HG03108 (cell line): ENCODE measurements at regions not wholly inside any gene's neighbourhood (a gene's known extent, or its start where the extent isn't known, plus 50 kb on each side); places are given as distances from the start of the nearest gene placed in this dataset.
"Not testable (repeated sequence)": the region's sequence is repeated elsewhere in the genome, so short reads cannot be mapped to it uniquely, and the experiment has no call there.

Experiments
- ATAC-seq: cut with Tn5 transposase; IDR thresholded peaks from one replicate; pipeline ENCODE4 v1.9.1; 2021; ENCODE audit warnings: moderate library complexity; ENCODE audit not compliant: unreplicated experiment

- not testable (repeated sequence) for ATAC-seq
Measured at GRCh38 chr2:83339942-83340341, 1119.1 kb downstream of the SUCLG1 start.

- ATAC-seq, result no peak
Measured at GRCh38 chr2:83331810-83332209, 1127.3 kb downstream of the SUCLG1 start.

- no peak for ATAC-seq
Measured at GRCh38 chr2:83323038-83323437, 1136.0 kb downstream of the SUCLG1 start.

- no peak for ATAC-seq
Measured at GRCh38 chr2:83320053-83320452, 1139.0 kb downstream of the SUCLG1 start.

GRCh38 chr2:83305758-83306378 is 1153.2 kb downstream of the SUCLG1 start:
- ATAC-seq, result no peak

- ATAC-seq, result no peak
Measured at GRCh38 chr2:83291083-83291482, 1168.0 kb downstream of the SUCLG1 start.

- no peak for ATAC-seq
Measured at GRCh38 chr2:83282841-83283240, 1176.2 kb downstream of the SUCLG1 start.

- no peak for ATAC-seq
Measured at GRCh38 chr2:83282043-83282795, 1176.9 kb downstream of the SUCLG1 start.

GRCh38 chr2:83280391-83280790 is 1178.7 kb downstream of the SUCLG1 start:
- no peak for ATAC-seq

- ATAC-seq, result no peak
Measured at GRCh38 chr2:83273322-83273721, 1185.8 kb downstream of the SUCLG1 start.

- no peak for ATAC-seq
Measured at GRCh38 chr2:83261591-83262136, 1197.4 kb downstream of the SUCLG1 start.

- no peak for ATAC-seq
Measured at GRCh38 chr2:83253848-83254247, 1205.2 kb downstream of the SUCLG1 start.

GRCh38 chr2:83251321-83251872 is 1207.7 kb downstream of the SUCLG1 start:
- no peak for ATAC-seq

GRCh38 chr2:83245806-83246537 is 1213.1 kb downstream of the SUCLG1 start:
- ATAC-seq, result not testable (repeated sequence)

- no peak for ATAC-seq
Measured at GRCh38 chr2:83240611-83241010, 1218.5 kb downstream of the SUCLG1 start.

- ATAC-seq, result no peak
Measured at GRCh38 chr2:83238111-83238510, 1221.0 kb downstream of the SUCLG1 start.

- no peak for ATAC-seq
Measured at GRCh38 chr2:83234246-83234645, 1224.8 kb downstream of the SUCLG1 start.

- ATAC-seq, result no peak
Measured at GRCh38 chr2:83233781-83234180, 1225.3 kb downstream of the SUCLG1 start.

- ATAC-seq, result no peak
Measured at GRCh38 chr2:83233326-83233725, 1225.8 kb downstream of the SUCLG1 start.

GRCh38 chr2:83229443-83229842 is 1229.6 kb downstream of the SUCLG1 start:
- ATAC-seq, result no peak

- no peak for ATAC-seq
Measured at GRCh38 chr2:83224591-83225200, 1234.4 kb downstream of the SUCLG1 start.
